Esophagus squamous epithelium (tissue), 4 donors: ENCODE measurements at regions not wholly inside any gene's neighbourhood (a gene's known extent, or its start where the extent isn't known, plus 50 kb on each side); places are given as distances from the start of the nearest gene placed in this dataset.

Experiments
- CTCF ChIP-seq, 6 experiments: fragments of 450-650 bp in 4 of 6; fragments of 200-600 bp in 2 of 6; sonication (generic) in 2 of 6; IDR thresholded peaks; one replicate each; pipeline ENCODE4 v1.5.1; 2016 to 2019; ENCODE audit warnings: antibody characterized with exemption in 6 of 6, mild to moderate bottlenecking in 4 of 6, moderate library complexity in 4 of 6
- POLR2A ChIP-seq, 4 donors: fragments of 450-650 bp; IDR thresholded peaks; one replicate each; pipeline ENCODE4 v1.6.1; 2017; ENCODE audit warnings: antibody characterized with exemption in 4 of 4, mild to moderate bottlenecking in 4 of 4, moderate library complexity in 3 of 4

GRCh38 chr15:70586241-70586640, 177.1 kb downstream of the UACA start:
- no peak for TF ChIP-seq POLR2A (IDR thresholded peaks at IDR 0.05)
- TF ChIP-seq CTCF (IDR thresholded peaks at IDR 0.05) = no peak
